ENCODE measurements at regions not wholly inside any gene's neighbourhood (a gene's known extent, or its start where the extent isn't known, plus 50 kb on each side); places are given as distances from the start of the nearest gene placed in this dataset.

DNA sequence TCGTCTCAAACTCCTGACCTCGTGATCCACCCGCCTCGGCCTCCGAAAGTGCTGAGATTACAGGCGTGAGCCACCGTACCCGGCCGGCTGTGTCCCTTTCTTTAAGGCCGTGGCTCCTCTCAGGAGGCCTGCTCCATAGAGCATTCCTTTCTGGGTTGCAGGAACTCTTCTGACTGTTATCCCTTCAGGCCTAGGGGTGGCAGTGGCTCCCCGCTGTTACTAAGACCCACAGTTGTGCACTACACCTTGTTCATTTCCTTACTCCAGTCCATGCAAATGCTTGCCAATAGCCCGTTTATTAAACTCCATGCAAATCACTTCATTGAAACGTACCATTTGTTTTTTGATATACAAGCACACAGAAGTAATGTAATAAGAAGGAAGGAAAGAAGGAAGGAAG lies 234.7 kb downstream of the BCAT1 start:
- no peak for TF ChIP-seq CTCF (IDR thresholded peaks at IDR 0.05; ENCODE audit: extremely low read depth in 1 of 2, insufficient read depth in 1 of 2, low read depth in 1 of 2, low read length in 2 of 2)
- no peak for TF ChIP-seq JUN (IDR thresholded peaks at IDR 0.05; ENCODE audit: borderline replicate concordance, insufficient read depth, insufficient read length, low read depth)
- no peak for TF ChIP-seq POLR2AphosphoS5 (IDR thresholded peaks at IDR 0.05; ENCODE audit: insufficient read depth, low read depth, low read length)
